DOHH2 (cell line): ENCODE measurements at regions not wholly inside any gene's neighbourhood (a gene's known extent, or its start where the extent isn't known, plus 50 kb on each side); places are given as distances from the start of the nearest gene placed in this dataset.

Source experiments
- H3F3A ChIP-seq: fragments of 200-600 bp; sonication (generic), shearing (Covaris generic); 2 replicates; pipeline ENCODE4 v1.6.0; 2016; ENCODE audit warnings: antibody characterized with exemption, mild to moderate bottlenecking; ENCODE audit not compliant: control insufficient read depth, insufficient read depth
- H3K27ac ChIP-seq: fragments of 200-600 bp; sonication (generic); 2 replicates; pipeline ENCODE4 v1.5.1; 2014; ENCODE audit warnings: low read depth, mild to moderate bottlenecking, low read length, moderate library complexity
- H3K27me3 ChIP-seq: fragments of 200-600 bp; sonication (generic); 2 replicates; pipeline ENCODE4 v1.6.1; 2014; ENCODE audit warnings: mild to moderate bottlenecking, low read length, mixed read lengths; ENCODE audit not compliant: control insufficient read depth
- H3K36me3 ChIP-seq: fragments of 200-600 bp; sonication (generic); 2 replicates; pipeline ENCODE4 v1.6.1; 2014; ENCODE audit warnings: mild to moderate bottlenecking, low read length, moderate library complexity, mixed read lengths; ENCODE audit not compliant: control insufficient read depth
- H3K4me1 ChIP-seq: fragments of 200-600 bp; sonication (generic); 2 replicates; pipeline ENCODE4 v1.6.1; 2014; ENCODE audit warnings: mild to moderate bottlenecking, low read length, mixed read lengths; ENCODE audit not compliant: control insufficient read depth
- H3K4me2 ChIP-seq: fragments of 200-600 bp; sonication (generic); 2 replicates; pipeline ENCODE4 v1.6.0; 2014; ENCODE audit warnings: mild to moderate bottlenecking, low read length, moderate library complexity
- H3K4me3 ChIP-seq: fragments of 200-600 bp; sonication (generic); 2 replicates; pipeline ENCODE4 v1.5.1; 2014; ENCODE audit warnings: mild to moderate bottlenecking, low read length, mixed read lengths
- H3K79me2 ChIP-seq: fragments of 200-600 bp; sonication (generic); 2 replicates; pipeline ENCODE4 v1.6.1; 2014; ENCODE audit warnings: mild to moderate bottlenecking, low read length, mixed read lengths; ENCODE audit not compliant: control insufficient read depth
- H3K9me2 ChIP-seq: fragments of 200-600 bp; sonication (generic); replicated peaks from 2 replicates; pipeline ENCODE4 v1.6.1; 2014; ENCODE audit warnings: mild to moderate bottlenecking, low read length, mixed read lengths; ENCODE audit not compliant: control insufficient read depth
- H3K9me3 ChIP-seq: fragments of 200-600 bp; sonication (generic); 2 replicates; pipeline ENCODE4 v1.6.1; 2014; ENCODE audit warnings: antibody characterized with exemption, low read length, mixed read lengths; ENCODE audit not compliant: control insufficient read depth, insufficient read depth
- H4K20me1 ChIP-seq: fragments of 200-600 bp; sonication (generic); 2 replicates; pipeline ENCODE4 v1.6.0; 2014; ENCODE audit warnings: low read depth, mild to moderate bottlenecking, antibody characterized with exemption, low read length, moderate library complexity; ENCODE audit not compliant: control insufficient read depth, insufficient read depth
- EZH2phosphoT487 ChIP-seq: fragments of 200-600 bp; sonication (generic); IDR thresholded peaks from 2 replicates; pipeline ENCODE4 v1.6.1; 2017; ENCODE audit warnings: borderline replicate concordance, mild to moderate bottlenecking, antibody characterized with exemption, low read length, moderate library complexity, mixed read lengths
- TF ChIP-seq, protein P1 (sequence below): fragments of 200-600 bp; sonication (generic); IDR thresholded peaks from one replicate; pipeline ENCODE4 v1.5.1; 2014; ENCODE audit warnings: antibody characterized with exemption, mild to moderate bottlenecking, low read depth, low read length; ENCODE audit not compliant: poor library complexity, severe bottlenecking

DNA sequence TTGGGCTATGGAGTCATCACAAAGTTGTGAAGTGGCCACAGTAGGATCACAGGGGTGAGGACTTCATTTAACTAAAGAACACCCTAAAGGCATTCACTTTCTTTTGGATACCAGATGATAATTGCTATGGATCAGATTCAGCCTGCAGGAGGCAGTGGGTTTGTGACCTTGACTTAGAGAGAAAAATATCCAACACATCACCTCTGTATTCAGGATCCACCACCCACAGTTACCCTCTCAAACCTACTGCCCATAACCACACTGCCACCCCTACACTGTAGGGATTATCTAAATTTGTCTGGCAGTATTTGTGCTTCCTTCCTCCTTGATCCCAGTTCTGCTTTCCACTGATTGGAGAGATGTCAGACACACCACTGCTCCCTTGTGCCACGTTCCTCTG is 269.4 kb downstream of the MYCN start:
- H3K4me3 ChIP-seq = no peak overlapping the region
- no peaks in the 10 kb centered on the region for H4K20me1 ChIP-seq
- H3K79me2 ChIP-seq = no peaks in the 10 kb centered on the region
- H3K36me3 ChIP-seq = no peaks in the 10 kb centered on the region
- TF ChIP-seq, protein P1, sequence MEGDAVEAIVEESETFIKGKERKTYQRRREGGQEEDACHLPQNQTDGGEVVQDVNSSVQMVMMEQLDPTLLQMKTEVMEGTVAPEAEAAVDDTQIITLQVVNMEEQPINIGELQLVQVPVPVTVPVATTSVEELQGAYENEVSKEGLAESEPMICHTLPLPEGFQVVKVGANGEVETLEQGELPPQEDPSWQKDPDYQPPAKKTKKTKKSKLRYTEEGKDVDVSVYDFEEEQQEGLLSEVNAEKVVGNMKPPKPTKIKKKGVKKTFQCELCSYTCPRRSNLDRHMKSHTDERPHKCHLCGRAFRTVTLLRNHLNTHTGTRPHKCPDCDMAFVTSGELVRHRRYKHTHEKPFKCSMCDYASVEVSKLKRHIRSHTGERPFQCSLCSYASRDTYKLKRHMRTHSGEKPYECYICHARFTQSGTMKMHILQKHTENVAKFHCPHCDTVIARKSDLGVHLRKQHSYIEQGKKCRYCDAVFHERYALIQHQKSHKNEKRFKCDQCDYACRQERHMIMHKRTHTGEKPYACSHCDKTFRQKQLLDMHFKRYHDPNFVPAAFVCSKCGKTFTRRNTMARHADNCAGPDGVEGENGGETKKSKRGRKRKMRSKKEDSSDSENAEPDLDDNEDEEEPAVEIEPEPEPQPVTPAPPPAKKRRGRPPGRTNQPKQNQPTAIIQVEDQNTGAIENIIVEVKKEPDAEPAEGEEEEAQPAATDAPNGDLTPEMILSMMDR = no peak
- TF ChIP-seq EZH2phosphoT487 = no peak
- no peak overlapping the region for H3K4me2 ChIP-seq
- H3K27ac ChIP-seq = no peak overlapping the region
- no peaks in the 10 kb centered on the region for H3K9me2 ChIP-seq
- H3K4me1 ChIP-seq = no peaks in the 10 kb centered on the region
- H3K27me3 ChIP-seq = no peaks in the 10 kb centered on the region
- H3K9me3 ChIP-seq = peaks cover 8% of the 10 kb centered on the region
- no peaks in the 10 kb centered on the region for H3F3A ChIP-seq

DNA sequence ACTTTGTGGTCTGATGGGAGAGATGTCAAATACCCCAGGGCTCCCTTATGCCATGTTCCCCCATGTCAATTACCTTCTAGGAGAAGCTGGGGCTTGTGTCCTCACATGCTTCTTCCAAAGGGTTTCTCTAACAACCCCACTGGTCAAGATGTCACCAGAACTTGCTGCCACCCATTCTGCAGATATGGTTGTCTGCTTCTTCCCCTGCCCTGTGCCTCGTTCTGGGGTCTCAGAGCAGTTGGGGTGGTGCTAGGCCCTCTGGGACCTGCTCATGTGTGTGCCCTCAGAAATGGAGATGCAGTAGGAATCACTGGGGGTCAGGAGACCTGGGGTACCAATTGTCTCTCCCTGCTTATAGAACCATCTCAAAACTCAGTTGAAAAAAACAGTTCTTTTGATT is 268.6 kb downstream of the MYCN start:
- Histone ChIP-seq H3K9me3 (peaks cover 8% of the 10 kb centered on the region), H3K27ac (no peak overlapping the region), H3K27me3 (no peaks in the 10 kb centered on the region), H4K20me1 (no peaks in the 10 kb centered on the region), H3K9me2 (no peaks in the 10 kb centered on the region), H3K4me1 (no peaks in the 10 kb centered on the region), H3K4me2 (no peak overlapping the region), H3F3A (no peaks in the 10 kb centered on the region), H3K4me3 (no peak overlapping the region), H3K79me2 (no peaks in the 10 kb centered on the region), H3K36me3 (no peaks in the 10 kb centered on the region)
- TF ChIP-seq EZH2phosphoT487 = no peak
- TF ChIP-seq, protein P1 = no peak

- no peaks in the 10 kb centered on the region for H3K36me3 ChIP-seq
- no peaks in the 10 kb centered on the region for H4K20me1 ChIP-seq
- no peaks in the 10 kb centered on the region for H3K9me2 ChIP-seq
- H3K27me3 ChIP-seq = no peaks in the 10 kb centered on the region
- peaks cover 8% of the 10 kb centered on the region for H3K9me3 ChIP-seq
- H3F3A ChIP-seq = no peaks in the 10 kb centered on the region
- no peak for TF ChIP-seq EZH2phosphoT487
- TF ChIP-seq, protein P1 = no peak
- no peak overlapping the region for H3K27ac ChIP-seq
- no peaks in the 10 kb centered on the region for H3K4me1 ChIP-seq
- H3K4me2 ChIP-seq = no peak overlapping the region
- no peak overlapping the region for H3K4me3 ChIP-seq
- no peaks in the 10 kb centered on the region for H3K79me2 ChIP-seq
Measured at GRCh38 chr2:16208241-16208797, 268.0 kb downstream of the MYCN start.

DNA sequence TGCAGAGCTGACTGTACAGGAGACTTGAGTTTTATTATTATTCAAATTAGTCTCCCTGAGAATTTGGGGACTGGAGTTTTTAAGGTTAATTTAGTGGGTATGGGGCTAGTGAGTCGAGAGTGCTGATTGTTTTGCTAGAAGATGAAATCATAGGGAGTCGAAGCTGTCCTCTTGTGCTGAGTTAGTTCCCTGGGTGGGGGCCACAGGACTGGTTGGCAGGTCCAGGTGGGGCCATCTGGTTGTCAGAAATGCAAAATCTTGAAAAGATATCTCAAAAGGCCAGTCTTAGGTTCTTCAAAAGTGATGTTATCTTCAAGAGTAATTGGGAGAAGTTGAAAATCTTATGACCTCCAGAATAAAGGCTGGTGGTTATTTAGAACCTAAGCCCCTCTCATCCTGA is 267.3 kb downstream of the MYCN start:
- Histone ChIP-seq H3K9me2 (no peaks in the 10 kb centered on the region), H3K27me3 (no peaks in the 10 kb centered on the region), H3K4me1 (no peaks in the 10 kb centered on the region), H3K27ac (no peak overlapping the region), H4K20me1 (no peaks in the 10 kb centered on the region), H3F3A (no peaks in the 10 kb centered on the region), H3K4me3 (no peak overlapping the region), H3K4me2 (no peak overlapping the region), H3K79me2 (no peaks in the 10 kb centered on the region), H3K36me3 (no peaks in the 10 kb centered on the region), H3K9me3 (peaks cover 8% of the 10 kb centered on the region)
- TF ChIP-seq, protein P1 = no peak
- TF ChIP-seq EZH2phosphoT487 = no peak
